Erythroblast (primary cell): ENCODE measurements at regions not wholly inside any gene's neighbourhood (a gene's known extent, or its start where the extent isn't known, plus 50 kb on each side); places are given as distances from the start of the nearest gene placed in this dataset.

ENCODE experiments used
- GATA1 ChIP-seq: IDR thresholded peaks from 2 replicates; pipeline ENCODE4 v1.6.1; 2011; ENCODE audit warnings: low read depth, mild to moderate bottlenecking, control low read depth, low read length, moderate library complexity
- POLR2A ChIP-seq: IDR thresholded peaks from 2 replicates; pipeline ENCODE4 v1.6.1; 2011; ENCODE audit warnings: mild to moderate bottlenecking, low read length

DNA sequence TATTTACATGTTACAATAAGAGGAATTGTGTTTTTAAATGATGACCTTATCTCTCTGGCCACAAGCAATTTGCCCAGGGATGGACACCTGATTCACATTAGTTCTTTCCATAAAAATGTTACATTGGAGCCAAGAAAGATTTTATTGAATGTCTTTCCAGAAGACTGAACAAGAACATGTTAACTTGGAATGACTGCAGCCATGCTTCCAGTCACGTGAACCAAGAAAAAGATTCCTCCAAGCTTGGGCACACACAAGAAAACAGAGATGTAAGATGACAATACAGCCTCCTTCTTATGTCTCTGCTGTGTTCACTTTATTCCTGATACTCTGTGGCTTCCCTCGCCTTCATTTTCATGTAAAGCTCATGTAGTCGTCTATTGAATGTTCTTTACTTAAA is 737.6 kb downstream of the TRIML1 start:
- TF ChIP-seq POLR2A (no peak), GATA1 (no peak)
